OCI-LY7 (cell line): ENCODE measurements at regions not wholly inside any gene's neighbourhood (a gene's known extent, or its start where the extent isn't known, plus 50 kb on each side); places are given as distances from the start of the nearest gene placed in this dataset.

Experiments
- BruUV-seq: library from RNA; stranded (reverse); fragments of 400-500 nt; replicated peaks from 2 replicates; lab custom pipeline; 2021; lab: Mats Ljungman, UMichigan
- CTCF ChIA-PET: fragments of 300-600 bp; sonication (Branson Sonifier 250); formaldehyde crosslinking; loops from one replicate; lab custom pipeline; 2022; ENCODE audit warnings: antibody characterized with exemption; ENCODE audit not compliant: unreplicated experiment; lab: Charles Lee
- POLR2A ChIA-PET: fragments of 300-600 bp; sonication (Branson Sonifier 250); formaldehyde crosslinking; loops from one replicate; lab custom pipeline; 2022; ENCODE audit warnings: antibody characterized with exemption; lab: Charles Lee
- DNase-seq: peaks from one replicate; pipeline ENCODE4 v3.0.0-alpha.2; 2015; ENCODE audit warnings: low spot score
- H2AFZ ChIP-seq: fragments of 200-600 bp; sonication (generic), shearing (Covaris generic); 2 replicates; pipeline ENCODE4 v1.6.1; 2014; ENCODE audit warnings: mild to moderate bottlenecking, antibody characterized with exemption, low read length, moderate library complexity
- H3K27ac ChIP-seq: fragments of 200-600 bp; sonication (generic); 2 replicates; pipeline ENCODE4 v1.5.1; 2014; ENCODE audit warnings: mixed run types, low read depth, mild to moderate bottlenecking, moderate library complexity, low read length, inconsistent platforms; ENCODE audit not compliant: poor library complexity, severe bottlenecking
- H3K36me3 ChIP-seq: fragments of 200-600 bp; sonication (generic); 2 replicates; pipeline ENCODE4 v1.6.1; 2014; ENCODE audit warnings: mild to moderate bottlenecking, antibody characterized with exemption, low read length, moderate library complexity, mixed read lengths; ENCODE audit not compliant: insufficient read depth
- H3K4me1 ChIP-seq: fragments of 200-600 bp; sonication (generic); 2 replicates; pipeline ENCODE4 v1.5.1; 2014; ENCODE audit warnings: mild to moderate bottlenecking, low read length; ENCODE audit not compliant: insufficient read depth, poor library complexity, severe bottlenecking
- H3K4me2 ChIP-seq: fragments of 200-600 bp; sonication (generic); 2 replicates; pipeline ENCODE4 v1.6.1; 2014; ENCODE audit warnings: mild to moderate bottlenecking, low read length
- H3K4me3 ChIP-seq: fragments of 200-600 bp; sonication (generic); 2 replicates; pipeline ENCODE4 v1.5.1; 2014; ENCODE audit warnings: mild to moderate bottlenecking, low read depth, low read length; ENCODE audit not compliant: poor library complexity, severe bottlenecking
- H3K79me2 ChIP-seq: fragments of 200-600 bp; sonication (generic); 2 replicates; pipeline ENCODE4 v1.6.1; 2016; ENCODE audit warnings: low read depth, mild to moderate bottlenecking, low read length, moderate library complexity, mixed read lengths; ENCODE audit not compliant: insufficient read depth
- H3K9me2 ChIP-seq: fragments of 200-600 bp; sonication (generic); 2 replicates; pipeline ENCODE4 v1.6.1; 2016; ENCODE audit warnings: mild to moderate bottlenecking, low read length, mixed read lengths; ENCODE audit not compliant: insufficient read depth
- H3K9me3 ChIP-seq: fragments of 200-600 bp; sonication (generic); 2 replicates; pipeline ENCODE4 v1.6.1; 2014; ENCODE audit warnings: mild to moderate bottlenecking, mixed run types, low read length, mixed read lengths
- H4K20me1 ChIP-seq: fragments of 200-600 bp; sonication (generic); 2 replicates; pipeline ENCODE4 v1.6.1; 2014; ENCODE audit warnings: mild to moderate bottlenecking, antibody characterized with exemption, low read length, moderate library complexity, mixed read lengths; ENCODE audit not compliant: insufficient read depth
- EZH2phosphoT487 ChIP-seq: fragments of 200-600 bp; sonication (generic); IDR thresholded peaks from 2 replicates; pipeline ENCODE4 v1.6.1; 2018; ENCODE audit warnings: low read depth, borderline replicate concordance, mild to moderate bottlenecking, mixed run types, antibody characterized with exemption, low read length, moderate library complexity, mixed read lengths
- intact Hi-C: fragments of 100-400 bp; cut with micrococcal nuclease; formaldehyde crosslinking; loops from one replicate; pipeline ENCODE4 v1.10.0; 2022; ENCODE audit not compliant: unreplicated experiment
- TF ChIP-seq, protein P1 (sequence below): fragments of 200-600 bp; sonication (generic); conservative IDR thresholded peaks from 2 replicates; pipeline ENCODE4 v1.5.1; 2014; ENCODE audit warnings: mild to moderate bottlenecking, antibody characterized with exemption, low read length, moderate library complexity, mixed read lengths

DNA sequence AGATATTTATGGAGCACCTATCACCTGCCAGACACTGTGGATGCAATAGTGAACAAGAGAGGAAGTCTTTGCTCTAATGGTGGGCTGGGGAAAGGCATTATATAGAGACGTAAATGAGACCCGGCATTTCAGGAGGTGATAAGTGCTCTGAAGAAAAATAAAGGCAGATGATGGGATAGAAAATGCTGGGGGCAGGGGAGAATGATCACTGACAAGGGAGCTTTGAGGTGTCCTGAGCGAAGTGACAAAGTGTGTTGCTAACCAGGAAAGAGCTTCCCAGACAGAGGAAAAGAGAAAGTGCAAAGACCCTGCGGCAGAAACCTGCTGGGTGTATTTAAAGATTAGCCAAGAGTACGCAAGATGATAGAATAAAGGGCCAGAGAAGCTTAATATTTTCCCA is 1096.1 kb downstream of the BCL11B start:
- TF ChIP-seq, protein P1, sequence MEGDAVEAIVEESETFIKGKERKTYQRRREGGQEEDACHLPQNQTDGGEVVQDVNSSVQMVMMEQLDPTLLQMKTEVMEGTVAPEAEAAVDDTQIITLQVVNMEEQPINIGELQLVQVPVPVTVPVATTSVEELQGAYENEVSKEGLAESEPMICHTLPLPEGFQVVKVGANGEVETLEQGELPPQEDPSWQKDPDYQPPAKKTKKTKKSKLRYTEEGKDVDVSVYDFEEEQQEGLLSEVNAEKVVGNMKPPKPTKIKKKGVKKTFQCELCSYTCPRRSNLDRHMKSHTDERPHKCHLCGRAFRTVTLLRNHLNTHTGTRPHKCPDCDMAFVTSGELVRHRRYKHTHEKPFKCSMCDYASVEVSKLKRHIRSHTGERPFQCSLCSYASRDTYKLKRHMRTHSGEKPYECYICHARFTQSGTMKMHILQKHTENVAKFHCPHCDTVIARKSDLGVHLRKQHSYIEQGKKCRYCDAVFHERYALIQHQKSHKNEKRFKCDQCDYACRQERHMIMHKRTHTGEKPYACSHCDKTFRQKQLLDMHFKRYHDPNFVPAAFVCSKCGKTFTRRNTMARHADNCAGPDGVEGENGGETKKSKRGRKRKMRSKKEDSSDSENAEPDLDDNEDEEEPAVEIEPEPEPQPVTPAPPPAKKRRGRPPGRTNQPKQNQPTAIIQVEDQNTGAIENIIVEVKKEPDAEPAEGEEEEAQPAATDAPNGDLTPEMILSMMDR: no peak
- TF ChIP-seq EZH2phosphoT487: no peak
- H3K79me2 ChIP-seq: no peaks in the 10 kb centered on the region
- no peaks in the 10 kb centered on the region for H4K20me1 ChIP-seq
- H3K4me3 ChIP-seq: no peak overlapping the region
- H3K4me2 ChIP-seq: no peak overlapping the region
- intact Hi-C loops: no loop called here
- no peaks in the 10 kb centered on the region for H3K9me3 ChIP-seq
- no peaks in the 10 kb centered on the region for H3K36me3 ChIP-seq
- H3K27ac ChIP-seq: no peak overlapping the region
- H3K4me1 ChIP-seq: no peaks in the 10 kb centered on the region
- no TSS peak for BruUV-seq
- no peaks in the 10 kb centered on the region for H3K9me2 ChIP-seq
- H2AFZ ChIP-seq: no peak overlapping the region
- ChIA-PET CTCF (interaction anchor here (0.6 kb wide), 1 partner anchor 59 kb away, joined by 3 read pairs; no protein-coding TSS in a partner anchor), POLR2A (no interaction called here)
- no peak for DNase-seq

- Histone ChIP-seq H3K79me2 (no peaks in the 10 kb centered on the region), H3K9me3 (no peaks in the 10 kb centered on the region), H2AFZ (no peak overlapping the region), H3K4me3 (no peak overlapping the region), H4K20me1 (no peaks in the 10 kb centered on the region), H3K4me2 (no peak overlapping the region), H3K36me3 (no peaks in the 10 kb centered on the region), H3K27ac (no peak overlapping the region), H3K4me1 (no peaks in the 10 kb centered on the region), H3K9me2 (no peaks in the 10 kb centered on the region)
- POLR2A ChIA-PET: no interaction called here
- BruUV-seq: no TSS peak
- intact Hi-C loops: no loop called here
- no peak for TF ChIP-seq EZH2phosphoT487
- TF ChIP-seq, protein P1: no peak
- CTCF ChIA-PET: no interaction called here
- DNase-seq: no peak
These were observed 1095.1 kb downstream of the BCL11B start for GRCh38 chr14:98176892-98177291.

- intact Hi-C loops: no loop called here
- BruUV-seq: no TSS peak
- H3K9me3 ChIP-seq: no peaks in the 10 kb centered on the region
- no peak overlapping the region for H3K4me3 ChIP-seq
- POLR2A ChIA-PET: no interaction called here
- H4K20me1 ChIP-seq: no peaks in the 10 kb centered on the region
- no peaks in the 10 kb centered on the region for H3K79me2 ChIP-seq
- H2AFZ ChIP-seq: no peak overlapping the region
- H3K9me2 ChIP-seq: no peaks in the 10 kb centered on the region
- DNase-seq: no peak
- CTCF ChIA-PET: no interaction called here
- no peaks in the 10 kb centered on the region for H3K4me1 ChIP-seq
- no peaks in the 10 kb centered on the region for H3K36me3 ChIP-seq
- TF ChIP-seq EZH2phosphoT487: no peak
- TF ChIP-seq, protein P1: no peak
- H3K4me2 ChIP-seq: no peak overlapping the region
- H3K27ac ChIP-seq: no peak overlapping the region
These were observed 1094.4 kb downstream of the BCL11B start for GRCh38 chr14:98177551-98177950.
